ENCODE measurements at regions not wholly inside any gene's neighbourhood (a gene's known extent, or its start where the extent isn't known, plus 50 kb on each side); places are given as distances from the start of the nearest gene placed in this dataset.

DNA sequence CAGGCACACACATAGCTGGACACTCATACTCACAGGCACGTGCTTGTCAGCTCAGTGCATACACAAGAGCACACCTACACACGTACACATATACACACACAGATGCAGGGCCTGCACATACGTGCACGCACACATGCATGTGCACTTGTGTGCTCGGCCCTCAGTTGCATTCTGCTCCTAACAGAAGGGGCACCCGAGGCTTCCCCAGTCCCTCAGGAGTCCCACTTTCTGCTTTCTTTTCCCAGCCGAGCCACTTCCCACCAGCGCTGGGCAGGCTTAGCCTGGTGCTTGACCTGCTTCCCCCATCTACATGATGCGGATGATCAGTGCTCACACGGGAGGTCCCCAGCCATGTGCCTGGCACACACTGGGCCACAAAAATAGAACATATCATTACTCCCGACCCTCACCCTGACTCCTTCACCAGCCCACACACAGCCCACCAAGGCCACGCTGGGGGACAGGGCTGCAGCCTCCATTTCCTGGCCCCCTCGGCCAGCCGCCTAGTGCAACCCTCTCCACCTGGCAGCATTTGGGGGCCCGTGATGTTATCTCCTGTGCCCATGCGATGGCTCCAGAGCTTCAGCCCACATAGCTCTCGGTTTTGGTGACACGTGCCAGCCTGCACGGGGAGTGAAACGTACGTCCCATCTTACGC lies 125.2 kb upstream of the SPACA7 start:
- Histone ChIP-seq H3K9me2 (ENCODE audit: insufficient read depth, low read length) (no peaks in the 10 kb centered on the region), H3K36me3 (ENCODE audit: insufficient read depth, low read length) (no peaks in the 10 kb centered on the region), H3K27me3 (ENCODE audit: insufficient read depth, low read depth, low read length) (no peaks in the 10 kb centered on the region), H3F3A (ENCODE audit: insufficient read depth, low read length, poor library complexity, severe bottlenecking) (peaks cover 4% of the 10 kb centered on the region), H3K9ac (ENCODE audit: low read length) (no peak overlapping the region), H3K4me2 (ENCODE audit: low read length) (no peak overlapping the region), H3K27ac (ENCODE audit: low read length) (no peak overlapping the region), H4K20me1 (ENCODE audit: insufficient read depth) (no peaks in the 10 kb centered on the region), H3K9me3 (ENCODE audit: low read length) (no peaks in the 10 kb centered on the region), H3K79me2 (replicated peaks; ENCODE audit: insufficient read depth, low read length) (no peaks in the 10 kb centered on the region), H3K4me3 (ENCODE audit: low read length) (no peak overlapping the region), H2AFZ (ENCODE audit: low read depth, low read length) (no peak overlapping the region)
- TF ChIP-seq EP300 (conservative IDR thresholded peaks at IDR 0.05; ENCODE audit: poor library complexity, severe bottlenecking) = no peak
- TF ChIP-seq MXI1 (conservative IDR thresholded peaks at IDR 0.05; ENCODE audit: poor library complexity, severe bottlenecking) = no peak
- TF ChIP-seq SMC3 (conservative IDR thresholded peaks at IDR 0.05; ENCODE audit: poor library complexity) = no peak

DNA sequence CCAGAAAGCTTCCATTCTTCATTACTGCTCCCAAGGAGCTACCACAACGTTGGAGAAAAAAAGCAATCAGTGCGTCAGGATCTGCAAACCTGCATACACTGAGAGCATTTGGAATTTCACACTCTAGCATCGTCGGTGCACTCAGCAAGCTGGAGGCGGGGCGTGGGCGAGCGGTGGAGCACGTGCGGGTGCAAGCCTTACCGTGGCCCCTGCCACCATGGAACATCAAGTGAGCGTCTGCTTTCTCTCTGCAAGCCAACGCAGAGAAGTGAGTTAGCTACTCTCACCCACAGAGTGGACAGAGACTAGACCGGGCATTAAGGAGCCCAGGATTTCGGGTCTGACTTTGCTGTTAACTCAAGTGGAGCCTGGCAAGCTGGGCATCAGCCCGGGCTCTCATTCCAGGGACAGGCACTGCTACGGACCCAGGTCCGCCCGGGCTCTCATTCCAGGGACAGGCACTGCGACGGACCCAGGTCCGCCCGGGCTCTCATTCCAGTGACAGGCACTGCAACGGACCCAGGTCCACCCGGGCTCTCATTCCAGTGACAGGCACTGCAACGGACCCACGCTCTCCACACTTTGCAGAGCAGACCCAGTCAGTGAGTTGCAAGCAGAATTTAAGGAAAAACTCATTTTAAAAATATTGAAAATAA lies 124.1 kb upstream of the SPACA7 start:
- Histone ChIP-seq H3K4me3 (ENCODE audit: low read length) (no peak overlapping the region), H3K27ac (ENCODE audit: low read length) (no peak overlapping the region), H2AFZ (ENCODE audit: low read depth, low read length) (no peak overlapping the region), H3K36me3 (ENCODE audit: insufficient read depth, low read length) (no peaks in the 10 kb centered on the region), H3K9me2 (ENCODE audit: insufficient read depth, low read length) (no peaks in the 10 kb centered on the region), H3K9me3 (ENCODE audit: low read length) (no peaks in the 10 kb centered on the region), H3K9ac (ENCODE audit: low read length) (no peak overlapping the region), H4K20me1 (ENCODE audit: insufficient read depth) (no peaks in the 10 kb centered on the region), H3K79me2 (replicated peaks; ENCODE audit: insufficient read depth, low read length) (no peaks in the 10 kb centered on the region), H3F3A (ENCODE audit: insufficient read depth, low read length, poor library complexity, severe bottlenecking) (peaks cover 4% of the 10 kb centered on the region), H3K27me3 (ENCODE audit: insufficient read depth, low read depth, low read length) (no peaks in the 10 kb centered on the region), H3K4me2 (ENCODE audit: low read length) (no peak overlapping the region)
- TF ChIP-seq TAF1 (IDR thresholded peaks at IDR 0.05; ENCODE audit: low read depth) (no peak), EP300 (conservative IDR thresholded peaks at IDR 0.05; ENCODE audit: poor library complexity, severe bottlenecking) (no peak), MXI1 (conservative IDR thresholded peaks at IDR 0.05; ENCODE audit: poor library complexity, severe bottlenecking) (no peak), EZH2 (IDR thresholded peaks at IDR 0.05; ENCODE audit: borderline replicate concordance, insufficient read depth, low read length, poor library complexity, severe bottlenecking) (no peak), POLR2AphosphoS5 (IDR thresholded peaks at IDR 0.05) (no peak), SMC3 (conservative IDR thresholded peaks at IDR 0.05; ENCODE audit: poor library complexity) (no peak), RAD21 (conservative IDR thresholded peaks at IDR 0.05) (no peak)
- TF ChIP-seq, protein P1, sequence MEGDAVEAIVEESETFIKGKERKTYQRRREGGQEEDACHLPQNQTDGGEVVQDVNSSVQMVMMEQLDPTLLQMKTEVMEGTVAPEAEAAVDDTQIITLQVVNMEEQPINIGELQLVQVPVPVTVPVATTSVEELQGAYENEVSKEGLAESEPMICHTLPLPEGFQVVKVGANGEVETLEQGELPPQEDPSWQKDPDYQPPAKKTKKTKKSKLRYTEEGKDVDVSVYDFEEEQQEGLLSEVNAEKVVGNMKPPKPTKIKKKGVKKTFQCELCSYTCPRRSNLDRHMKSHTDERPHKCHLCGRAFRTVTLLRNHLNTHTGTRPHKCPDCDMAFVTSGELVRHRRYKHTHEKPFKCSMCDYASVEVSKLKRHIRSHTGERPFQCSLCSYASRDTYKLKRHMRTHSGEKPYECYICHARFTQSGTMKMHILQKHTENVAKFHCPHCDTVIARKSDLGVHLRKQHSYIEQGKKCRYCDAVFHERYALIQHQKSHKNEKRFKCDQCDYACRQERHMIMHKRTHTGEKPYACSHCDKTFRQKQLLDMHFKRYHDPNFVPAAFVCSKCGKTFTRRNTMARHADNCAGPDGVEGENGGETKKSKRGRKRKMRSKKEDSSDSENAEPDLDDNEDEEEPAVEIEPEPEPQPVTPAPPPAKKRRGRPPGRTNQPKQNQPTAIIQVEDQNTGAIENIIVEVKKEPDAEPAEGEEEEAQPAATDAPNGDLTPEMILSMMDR (IDR thresholded peaks at IDR 0.05; ENCODE audit: poor library complexity, severe bottlenecking) = no peak
- TF ChIP-seq, protein P2, sequence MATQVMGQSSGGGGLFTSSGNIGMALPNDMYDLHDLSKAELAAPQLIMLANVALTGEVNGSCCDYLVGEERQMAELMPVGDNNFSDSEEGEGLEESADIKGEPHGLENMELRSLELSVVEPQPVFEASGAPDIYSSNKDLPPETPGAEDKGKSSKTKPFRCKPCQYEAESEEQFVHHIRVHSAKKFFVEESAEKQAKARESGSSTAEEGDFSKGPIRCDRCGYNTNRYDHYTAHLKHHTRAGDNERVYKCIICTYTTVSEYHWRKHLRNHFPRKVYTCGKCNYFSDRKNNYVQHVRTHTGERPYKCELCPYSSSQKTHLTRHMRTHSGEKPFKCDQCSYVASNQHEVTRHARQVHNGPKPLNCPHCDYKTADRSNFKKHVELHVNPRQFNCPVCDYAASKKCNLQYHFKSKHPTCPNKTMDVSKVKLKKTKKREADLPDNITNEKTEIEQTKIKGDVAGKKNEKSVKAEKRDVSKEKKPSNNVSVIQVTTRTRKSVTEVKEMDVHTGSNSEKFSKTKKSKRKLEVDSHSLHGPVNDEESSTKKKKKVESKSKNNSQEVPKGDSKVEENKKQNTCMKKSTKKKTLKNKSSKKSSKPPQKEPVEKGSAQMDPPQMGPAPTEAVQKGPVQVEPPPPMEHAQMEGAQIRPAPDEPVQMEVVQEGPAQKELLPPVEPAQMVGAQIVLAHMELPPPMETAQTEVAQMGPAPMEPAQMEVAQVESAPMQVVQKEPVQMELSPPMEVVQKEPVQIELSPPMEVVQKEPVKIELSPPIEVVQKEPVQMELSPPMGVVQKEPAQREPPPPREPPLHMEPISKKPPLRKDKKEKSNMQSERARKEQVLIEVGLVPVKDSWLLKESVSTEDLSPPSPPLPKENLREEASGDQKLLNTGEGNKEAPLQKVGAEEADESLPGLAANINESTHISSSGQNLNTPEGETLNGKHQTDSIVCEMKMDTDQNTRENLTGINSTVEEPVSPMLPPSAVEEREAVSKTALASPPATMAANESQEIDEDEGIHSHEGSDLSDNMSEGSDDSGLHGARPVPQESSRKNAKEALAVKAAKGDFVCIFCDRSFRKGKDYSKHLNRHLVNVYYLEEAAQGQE (IDR thresholded peaks at IDR 0.05; ENCODE audit: borderline replicate concordance) = no peak

All from neural cell (in vitro differentiated cells).